B cell (primary cell): ENCODE measurements at regions not wholly inside any gene's neighbourhood (a gene's known extent, or its start where the extent isn't known, plus 50 kb on each side); places are given as distances from the start of the nearest gene placed in this dataset.

Source experiments
- ATAC-seq: fragments of 200-7000 bp; cut with Tn5 transposase; one replicate; pipeline ENCODE4 v1.10.0; 2021; ENCODE audit warnings: low read depth, mild to moderate bottlenecking, moderate number of reproducible peaks, moderate library complexity
- CTCF ChIA-PET: fragments of 350-600 bp; sonication (Branson Sonifier 250); formaldehyde crosslinking; loops from one replicate; lab custom pipeline; 2021; ENCODE audit warnings: antibody characterized with exemption, inconsistent platforms; lab: Charles Lee
- POLR2A ChIA-PET: fragments of 350-600 bp; sonication (Branson Sonifier 250); formaldehyde crosslinking; loops from one replicate; lab custom pipeline; 2021; ENCODE audit warnings: antibody characterized with exemption; lab: Charles Lee
- DNase-seq: peaks from one replicate; pipeline ENCODE4 v3.0.0; 2013
- H2AFZ ChIP-seq: 2 replicates; pipeline ENCODE4 v1.6.1; 2012; ENCODE audit warnings: mild to moderate bottlenecking, low read depth, low read length; ENCODE audit not compliant: insufficient read depth, poor library complexity, severe bottlenecking
- H3K27ac ChIP-seq, 2 donors: 1 replicate in 1 of 2; 2 replicates in 1 of 2; pipeline ENCODE4 v1.5.1; 2012 to 2013; ENCODE audit warnings: low read length in 2 of 2, mild to moderate bottlenecking in 2 of 2, moderate library complexity in 1 of 2
- H3K27me3 ChIP-seq, 4 experiments: fragments of 200-600 bp in 1 of 4; sonication (generic) in 1 of 4; replicated peaks in 1 of 4; 1 replicate in 2 of 4; 2 replicates in 2 of 4; pipeline versions ENCODE4 v1.6.1 to v1.7.0; 2013 to 2016; ENCODE audit warnings: low read length in 3 of 4, mild to moderate bottlenecking in 2 of 4, mixed read lengths in 1 of 4, moderate library complexity in 1 of 4; ENCODE audit not compliant: insufficient read depth in 4 of 4, control insufficient read depth in 3 of 4; ENCODE audit errors: control extremely low read depth in 1 of 4
- H3K36me3 ChIP-seq, 2 experiments: replicated peaks in 1 of 2; 1 replicate in 1 of 2; 2 replicates in 1 of 2; pipeline versions ENCODE4 v1.6.1 to v1.7.1; 2013; ENCODE audit warnings: low read length in 1 of 2; ENCODE audit not compliant: insufficient read depth in 2 of 2, control insufficient read depth in 1 of 2; ENCODE audit errors: control extremely low read depth in 1 of 2, extremely low read depth in 1 of 2
- H3K4me1 ChIP-seq, 2 donors: fragments of 200-600 bp in 1 of 2; sonication (generic) in 1 of 2; 1 replicate in 1 of 2; 2 replicates in 1 of 2; pipeline versions ENCODE4 v1.5.1 to v1.6.1; 2013 to 2017; ENCODE audit warnings: low read length in 2 of 2; ENCODE audit not compliant: control insufficient read depth in 2 of 2, insufficient read depth in 2 of 2
- H3K4me2 ChIP-seq: replicated peaks from 2 replicates; pipeline ENCODE3; 2012; ENCODE audit warnings: mild to moderate bottlenecking, low read depth, low read length; ENCODE audit not compliant: poor library complexity, severe bottlenecking
- H3K4me3 ChIP-seq, 5 experiments: fragments of 200-600 bp in 1 of 5; sonication (generic) in 1 of 5; 1 replicate in 3 of 5; 2 replicates in 2 of 5; pipeline versions ENCODE4 v1.5.1 to v1.7.0; 2011 to 2016; ENCODE audit warnings: low read length in 4 of 5, mild to moderate bottlenecking in 4 of 5, low read depth in 2 of 5, control low read depth in 1 of 5, moderate library complexity in 1 of 5; ENCODE audit not compliant: insufficient read depth in 1 of 5; ENCODE audit errors: control extremely low read depth in 1 of 5, extremely low read depth in 1 of 5
- H3K79me2 ChIP-seq: fragments of 200-600 bp; sonication (generic); one replicate; pipeline ENCODE4 v1.6.0; 2016; ENCODE audit warnings: low read length; ENCODE audit not compliant: control insufficient read depth, insufficient read depth
- H3K9ac ChIP-seq: fragments of 200-600 bp; sonication (generic); 2 replicates; pipeline ENCODE4 v1.6.1; 2017; ENCODE audit warnings: mild to moderate bottlenecking, low read length, moderate library complexity
- H3K9me3 ChIP-seq, 3 donors: one replicate each; pipeline versions ENCODE4 v1.6.1 to v1.7.1; 2013; ENCODE audit warnings: low read length in 2 of 3; ENCODE audit not compliant: control insufficient read depth in 2 of 3, insufficient read depth in 1 of 3; ENCODE audit errors: control extremely low read depth in 1 of 3
- H4K20me1 ChIP-seq: 2 replicates; pipeline ENCODE4 v1.6.0; 2012; ENCODE audit warnings: mild to moderate bottlenecking, low read length; ENCODE audit not compliant: insufficient read depth, control insufficient read depth, poor library complexity, severe bottlenecking
- H3K27ac Mint-ChIP-seq: one replicate; pipeline ENCODE4 v1.8.0; 2021; ENCODE audit warnings: mixed read lengths
- H3K27me3 Mint-ChIP-seq: one replicate; pipeline ENCODE4 v1.8.0; 2021; ENCODE audit warnings: mixed read lengths
- H3K4me1 Mint-ChIP-seq: one replicate; pipeline ENCODE4 v1.8.0; 2021; ENCODE audit warnings: mixed read lengths
- H3K4me3 Mint-ChIP-seq: one replicate; pipeline ENCODE4 v1.8.0; 2021; ENCODE audit warnings: mixed read lengths
- H3K9me3 Mint-ChIP-seq: one replicate; pipeline ENCODE4 v1.8.0; 2022; ENCODE audit warnings: mixed read lengths; ENCODE audit not compliant: insufficient read depth
- EZH2 ChIP-seq: IDR thresholded peaks from 2 replicates; pipeline ENCODE4 v1.6.1; 2012; ENCODE audit warnings: borderline replicate concordance, low read depth, mild to moderate bottlenecking, moderate library complexity, low read length; ENCODE audit not compliant: insufficient read depth, poor library complexity, severe bottlenecking
- WGBS: methylation state at CpG from one replicate; pipeline ENCODE4 v1.1.5; 2013; ENCODE audit warnings: missing lambda C conversion rate; ENCODE audit not compliant: insufficient coverage; 5-methylcytosine and 5-hydroxymethylcytosine counted together
- intact Hi-C: fragments of 100-400 bp; cut with micrococcal nuclease; formaldehyde crosslinking; loops from one replicate; pipeline ENCODE4 v1.10.0; 2022
- TF ChIP-seq, protein P1 (sequence below): fragments of 200-600 bp; IDR thresholded peaks from one replicate; pipeline ENCODE4 v1.8.0; 2022; ENCODE audit warnings: antibody characterized with exemption, mild to moderate bottlenecking

DNA sequence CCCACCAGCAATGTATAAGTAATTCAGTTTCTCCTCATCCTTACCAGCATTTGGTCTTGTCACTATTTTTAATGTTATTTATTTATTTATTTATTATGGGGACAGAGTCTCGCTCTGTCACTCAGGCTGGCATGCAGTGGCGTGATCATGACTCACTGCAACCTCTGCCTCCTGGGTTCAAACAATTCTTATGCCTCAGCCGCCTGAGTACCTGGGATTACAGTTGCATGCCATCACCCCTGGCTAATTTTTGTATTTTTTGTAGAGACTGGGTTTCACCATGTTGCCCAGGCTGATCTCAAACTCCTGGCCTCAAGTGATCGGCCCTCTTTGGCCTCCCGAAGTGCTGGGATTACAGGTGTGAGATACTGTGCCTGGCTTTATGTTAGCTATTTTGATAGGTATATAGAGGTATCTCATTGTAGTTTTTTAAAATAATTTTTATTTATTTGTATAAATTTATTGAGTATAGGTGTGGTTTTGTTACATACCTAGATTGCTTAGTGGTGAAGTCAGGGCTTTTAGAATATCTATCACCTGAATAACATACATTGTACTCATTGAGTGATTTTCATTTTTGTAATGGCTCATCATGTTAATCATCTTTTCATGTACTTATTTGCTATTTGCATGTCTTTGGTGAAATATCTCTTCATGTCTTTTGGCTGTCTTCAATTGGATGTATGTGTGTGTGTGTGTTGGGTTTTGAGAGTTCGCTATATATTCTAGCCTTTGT is 53.3 kb downstream of the TANC2 start:
- Histone ChIP-seq H3K4me1 (no peaks in the 10 kb centered on the region), H3K36me3 (no peaks in the 10 kb centered on the region), H2AFZ (no peak overlapping the region), H3K27ac (no peak overlapping the region), H3K9ac (no peak overlapping the region), H3K4me2 (no peak overlapping the region), H4K20me1 (no peaks in the 10 kb centered on the region), H3K9me3 (peaks cover 0 to 13% (median 0%) of the 10 kb centered on the region in 3 donors), H3K79me2 (peaks cover 3% of the 10 kb centered on the region), H3K27me3 (no peaks in the 10 kb centered on the region), H3K4me3 (no peak overlapping the region)
- no peak for TF ChIP-seq EZH2
- TF ChIP-seq, protein P1, sequence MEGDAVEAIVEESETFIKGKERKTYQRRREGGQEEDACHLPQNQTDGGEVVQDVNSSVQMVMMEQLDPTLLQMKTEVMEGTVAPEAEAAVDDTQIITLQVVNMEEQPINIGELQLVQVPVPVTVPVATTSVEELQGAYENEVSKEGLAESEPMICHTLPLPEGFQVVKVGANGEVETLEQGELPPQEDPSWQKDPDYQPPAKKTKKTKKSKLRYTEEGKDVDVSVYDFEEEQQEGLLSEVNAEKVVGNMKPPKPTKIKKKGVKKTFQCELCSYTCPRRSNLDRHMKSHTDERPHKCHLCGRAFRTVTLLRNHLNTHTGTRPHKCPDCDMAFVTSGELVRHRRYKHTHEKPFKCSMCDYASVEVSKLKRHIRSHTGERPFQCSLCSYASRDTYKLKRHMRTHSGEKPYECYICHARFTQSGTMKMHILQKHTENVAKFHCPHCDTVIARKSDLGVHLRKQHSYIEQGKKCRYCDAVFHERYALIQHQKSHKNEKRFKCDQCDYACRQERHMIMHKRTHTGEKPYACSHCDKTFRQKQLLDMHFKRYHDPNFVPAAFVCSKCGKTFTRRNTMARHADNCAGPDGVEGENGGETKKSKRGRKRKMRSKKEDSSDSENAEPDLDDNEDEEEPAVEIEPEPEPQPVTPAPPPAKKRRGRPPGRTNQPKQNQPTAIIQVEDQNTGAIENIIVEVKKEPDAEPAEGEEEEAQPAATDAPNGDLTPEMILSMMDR = no peak
- CTCF ChIA-PET = no interaction called here
- Mint-ChIP-seq H3K9me3 (peaks cover 2% of the 10 kb centered on the region), H3K4me1 (no peaks in the 10 kb centered on the region), H3K27ac (no peak overlapping the region), H3K27me3 (no peaks in the 10 kb centered on the region), H3K4me3 (no peak overlapping the region)
- POLR2A ChIA-PET = no interaction called here
- WGBS = 92% methylated on average over 4 of the region's 6 CpGs
- ATAC-seq (no peak), DNase-seq (no peak)
- intact Hi-C loops = no loop called here

DNA sequence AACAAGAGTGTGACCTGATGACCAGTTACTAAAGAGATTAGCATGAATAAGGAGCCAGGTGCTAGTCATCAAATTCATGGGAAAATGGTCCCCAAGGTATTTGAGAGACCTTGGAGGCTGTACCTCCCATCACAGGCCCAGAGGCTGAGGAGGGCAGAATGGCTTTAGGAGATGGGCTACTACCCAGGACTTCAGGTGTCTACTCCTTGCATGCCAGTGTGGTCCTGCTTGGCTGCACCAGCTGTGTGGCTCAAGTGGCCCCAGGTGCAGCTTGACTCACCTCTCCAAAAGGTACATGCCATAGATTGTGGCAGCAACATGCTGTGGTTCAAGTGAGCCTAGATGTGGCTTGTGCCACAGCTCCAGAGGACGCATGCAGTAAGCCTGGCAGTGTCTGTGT is 56.5 kb downstream of the TANC2 start:
- CTCF ChIA-PET = no interaction called here
- intact Hi-C loops = no loop called here
- Mint-ChIP-seq H3K9me3 (no peaks in the 10 kb centered on the region), H3K27me3 (peaks cover 4% of the 10 kb centered on the region), H3K27ac (no peak overlapping the region), H3K4me3 (no peak overlapping the region), H3K4me1 (no peaks in the 10 kb centered on the region)
- no peak overlapping the region for H2AFZ ChIP-seq
- WGBS = 100% methylated on average over 1 of the region's 1 CpG
- DNase-seq = no peak
- POLR2A ChIA-PET = no interaction called here
- peaks cover 3% of the 10 kb centered on the region for H3K79me2 ChIP-seq
- no peak overlapping the region for H3K4me3 ChIP-seq
- no peaks in the 10 kb centered on the region for H3K27me3 ChIP-seq
- peaks cover 0 to 13% (median 0%) of the 10 kb centered on the region in 3 donors for H3K9me3 ChIP-seq
- ATAC-seq = no peak
- no peaks in the 10 kb centered on the region for H3K36me3 ChIP-seq
- no peak overlapping the region for H3K4me2 ChIP-seq
- H4K20me1 ChIP-seq = no peaks in the 10 kb centered on the region
- no peak overlapping the region for H3K9ac ChIP-seq
- no peak overlapping the region for H3K27ac ChIP-seq
- H3K4me1 ChIP-seq = no peaks in the 10 kb centered on the region
- TF ChIP-seq EZH2 = no peak
- TF ChIP-seq, protein P1 = no peak
